Neural progenitor cell (in vitro differentiated cells): ENCODE measurements at regions not wholly inside any gene's neighbourhood (a gene's known extent, or its start where the extent isn't known, plus 50 kb on each side); places are given as distances from the start of the nearest gene placed in this dataset.

Experiments
- DNase-seq: peaks from one replicate; pipeline ENCODE4 v3.0.0-alpha.2; 2016; ENCODE audit warnings: low spot score
- H2AFZ ChIP-seq: fragments of 200-600 bp; sonication (generic); replicated peaks from 2 replicates; pipeline ENCODE4 v1.6.1; 2016; ENCODE audit warnings: antibody characterized with exemption
- H3F3A ChIP-seq: fragments of 200-600 bp; sonication (generic); 2 replicates; pipeline ENCODE4 v1.6.1; 2016; ENCODE audit warnings: antibody characterized with exemption, low read depth
- H3K27ac ChIP-seq: fragments of 200-600 bp; sonication (generic); 2 replicates; pipeline ENCODE4 v1.5.1; 2016; ENCODE audit warnings: mild to moderate bottlenecking
- H3K27me3 ChIP-seq: fragments of 200-600 bp; sonication (generic); 2 replicates; pipeline ENCODE4 v1.6.1; 2016; ENCODE audit warnings: mild to moderate bottlenecking, moderate library complexity
- H3K36me3 ChIP-seq: fragments of 200-600 bp; sonication (generic); 2 replicates; pipeline ENCODE4 v1.5.1; 2016
- H3K4me1 ChIP-seq: fragments of 200-600 bp; sonication (generic); 2 replicates; pipeline ENCODE4 v1.6.1; 2016; ENCODE audit warnings: mixed run types
- H3K4me2 ChIP-seq: fragments of 200-600 bp; sonication (generic); 2 replicates; pipeline ENCODE4 v1.6.1; 2016
- H3K4me3 ChIP-seq: fragments of 200-600 bp; sonication (generic); 2 replicates; pipeline ENCODE4 v1.5.1; 2016
- H3K79me2 ChIP-seq: fragments of 200-600 bp; sonication (generic); 2 replicates; pipeline ENCODE4 v1.6.1; 2016; ENCODE audit warnings: low read depth
- H3K9ac ChIP-seq: fragments of 200-600 bp; sonication (generic); 2 replicates; pipeline ENCODE4 v1.6.1; 2016
- H3K9me3 ChIP-seq: fragments of 200-600 bp; sonication (generic); 2 replicates; pipeline ENCODE4 v1.5.1; 2016; ENCODE audit warnings: low read depth
- H4K20me1 ChIP-seq: fragments of 200-600 bp; sonication (generic); 2 replicates; pipeline ENCODE4 v1.6.1; 2016; ENCODE audit warnings: low read depth
- H3K27ac Mint-ChIP-seq: 3 replicates; pipeline ENCODE4 v1.8.0; 2021; ENCODE audit warnings: mixed read lengths
- H3K27me3 Mint-ChIP-seq: 2 replicates; pipeline ENCODE4 v1.8.0; 2022; ENCODE audit warnings: low read depth, mild to moderate bottlenecking, inconsistent platforms, moderate library complexity, mixed read lengths; ENCODE audit not compliant: insufficient read depth
- H3K36me3 Mint-ChIP-seq: 3 replicates; pipeline ENCODE4 v1.8.0; 2021; ENCODE audit warnings: mixed read lengths
- H3K4me1 Mint-ChIP-seq: 3 replicates; pipeline ENCODE4 v1.8.0; 2021; ENCODE audit warnings: mixed read lengths
- H3K4me3 Mint-ChIP-seq: 3 replicates; pipeline ENCODE4 v1.8.0; 2021; ENCODE audit warnings: mild to moderate bottlenecking, moderate library complexity, mixed read lengths
- H3K9me3 Mint-ChIP-seq: 3 replicates; pipeline ENCODE4 v1.8.0; 2020; ENCODE audit warnings: mixed read lengths
- EZH2 ChIP-seq: fragments of 200-600 bp; sonication (generic); IDR thresholded peaks from 2 replicates; pipeline ENCODE4 v1.6.1; 2017; ENCODE audit warnings: antibody characterized with exemption, mild to moderate bottlenecking, moderate library complexity
- EZH2phosphoT487 ChIP-seq: fragments of 200-600 bp; sonication (generic); IDR thresholded peaks from 2 replicates; pipeline ENCODE4 v1.6.1; 2017; ENCODE audit warnings: antibody characterized with exemption
- TF ChIP-seq, protein P1 (sequence below): fragments of 200-600 bp; sonication (generic); IDR thresholded peaks from 2 replicates; pipeline ENCODE4 v1.5.1; 2017; ENCODE audit warnings: antibody characterized with exemption, mild to moderate bottlenecking

GRCh38 chr20:55937283-55937682 lies 68.0 kb downstream of the CBLN4 start:
- H4K20me1 ChIP-seq: no peaks in the 10 kb centered on the region
- H3K4me3 Mint-ChIP-seq: no peak overlapping the region
- no peak overlapping the region for H2AFZ ChIP-seq
- no peaks in the 10 kb centered on the region for H3K36me3 ChIP-seq
- no peaks in the 10 kb centered on the region for H3K4me1 Mint-ChIP-seq
- H3K79me2 ChIP-seq: no peaks in the 10 kb centered on the region
- no peak overlapping the region for H3K4me3 ChIP-seq
- peaks cover 26% of the 10 kb centered on the region for H3K9me3 ChIP-seq
- H3K4me2 ChIP-seq: no peak overlapping the region
- H3K9ac ChIP-seq: no peak overlapping the region
- H3K4me1 ChIP-seq: no peaks in the 10 kb centered on the region
- no peak overlapping the region for H3K27ac Mint-ChIP-seq
- TF ChIP-seq, protein P1, sequence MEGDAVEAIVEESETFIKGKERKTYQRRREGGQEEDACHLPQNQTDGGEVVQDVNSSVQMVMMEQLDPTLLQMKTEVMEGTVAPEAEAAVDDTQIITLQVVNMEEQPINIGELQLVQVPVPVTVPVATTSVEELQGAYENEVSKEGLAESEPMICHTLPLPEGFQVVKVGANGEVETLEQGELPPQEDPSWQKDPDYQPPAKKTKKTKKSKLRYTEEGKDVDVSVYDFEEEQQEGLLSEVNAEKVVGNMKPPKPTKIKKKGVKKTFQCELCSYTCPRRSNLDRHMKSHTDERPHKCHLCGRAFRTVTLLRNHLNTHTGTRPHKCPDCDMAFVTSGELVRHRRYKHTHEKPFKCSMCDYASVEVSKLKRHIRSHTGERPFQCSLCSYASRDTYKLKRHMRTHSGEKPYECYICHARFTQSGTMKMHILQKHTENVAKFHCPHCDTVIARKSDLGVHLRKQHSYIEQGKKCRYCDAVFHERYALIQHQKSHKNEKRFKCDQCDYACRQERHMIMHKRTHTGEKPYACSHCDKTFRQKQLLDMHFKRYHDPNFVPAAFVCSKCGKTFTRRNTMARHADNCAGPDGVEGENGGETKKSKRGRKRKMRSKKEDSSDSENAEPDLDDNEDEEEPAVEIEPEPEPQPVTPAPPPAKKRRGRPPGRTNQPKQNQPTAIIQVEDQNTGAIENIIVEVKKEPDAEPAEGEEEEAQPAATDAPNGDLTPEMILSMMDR: no peak
- no peak for TF ChIP-seq EZH2
- TF ChIP-seq EZH2phosphoT487: no peak
- no peak for DNase-seq
- H3K27ac ChIP-seq: no peak overlapping the region
- no peaks in the 10 kb centered on the region for H3F3A ChIP-seq
- H3K36me3 Mint-ChIP-seq: no peaks in the 10 kb centered on the region
- peaks cover 3% of the 10 kb centered on the region for H3K27me3 Mint-ChIP-seq
- H3K9me3 Mint-ChIP-seq: peaks cover 8% of the 10 kb centered on the region
- no peaks in the 10 kb centered on the region for H3K27me3 ChIP-seq

DNA sequence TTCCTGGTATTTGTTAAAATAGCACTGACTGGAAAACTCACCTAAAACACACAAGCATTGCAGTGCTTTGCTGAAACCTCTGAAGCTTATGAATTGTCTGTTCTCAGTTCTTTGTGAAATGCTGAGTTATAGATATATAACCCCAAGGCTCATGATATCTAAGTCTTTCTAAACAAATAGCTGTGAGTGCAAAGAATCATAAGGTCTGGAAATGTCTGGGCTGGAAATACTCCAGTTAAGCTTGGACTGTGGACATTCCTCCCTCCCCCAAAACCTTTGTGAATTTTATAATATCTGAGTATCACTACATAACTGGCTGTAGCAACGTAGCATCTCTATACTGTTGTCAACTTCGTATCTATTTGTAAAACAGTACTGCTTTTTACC lies 69.1 kb downstream of the CBLN4 start:
- Histone ChIP-seq H2AFZ (no peak overlapping the region), H3K9me3 (peaks cover 21% of the 10 kb centered on the region)
- H3K4me1 Mint-ChIP-seq: no peaks in the 10 kb centered on the region

GRCh38 chr20:55935448-55936208 lies 69.7 kb downstream of the CBLN4 start:
- H3K36me3 Mint-ChIP-seq: no peaks in the 10 kb centered on the region
- Histone ChIP-seq H3K4me3 (no peak overlapping the region), H3K4me1 (no peaks in the 10 kb centered on the region), H2AFZ (no peak overlapping the region), H3K9me3 (peaks cover 21% of the 10 kb centered on the region), H3K27ac (no peak overlapping the region), H3K4me2 (no peak overlapping the region), H3K79me2 (no peaks in the 10 kb centered on the region), H3F3A (no peaks in the 10 kb centered on the region), H4K20me1 (no peaks in the 10 kb centered on the region), H3K9ac (no peak overlapping the region), H3K36me3 (no peaks in the 10 kb centered on the region), H3K27me3 (no peaks in the 10 kb centered on the region)
- H3K27ac Mint-ChIP-seq: no peak overlapping the region
- H3K9me3 Mint-ChIP-seq: peaks cover 8% of the 10 kb centered on the region
- peaks cover 3% of the 10 kb centered on the region for H3K27me3 Mint-ChIP-seq
- TF ChIP-seq EZH2 (no peak), EZH2phosphoT487 (no peak)
- TF ChIP-seq, protein P1: no peak
- DNase-seq: no peak
- no peak overlapping the region for H3K4me3 Mint-ChIP-seq
- H3K4me1 Mint-ChIP-seq: no peaks in the 10 kb centered on the region

More for the DNA sequence above, 69.1 kb downstream of the CBLN4 start:
- no peaks in the 10 kb centered on the region for H3K4me1 ChIP-seq
- H3K27ac Mint-ChIP-seq: no peak overlapping the region
- no peaks in the 10 kb centered on the region for H3F3A ChIP-seq
- H3K27me3 Mint-ChIP-seq: peaks cover 3% of the 10 kb centered on the region
- H3K36me3 ChIP-seq: no peaks in the 10 kb centered on the region
- H3K27ac ChIP-seq: no peak overlapping the region
- H3K9ac ChIP-seq: no peak overlapping the region
- no peaks in the 10 kb centered on the region for H3K79me2 ChIP-seq
- no peaks in the 10 kb centered on the region for H3K36me3 Mint-ChIP-seq
- TF ChIP-seq EZH2phosphoT487 (no peak), EZH2 (no peak)
- TF ChIP-seq, protein P1: no peak
- no peak overlapping the region for H3K4me2 ChIP-seq
- H3K27me3 ChIP-seq: no peaks in the 10 kb centered on the region
- H4K20me1 ChIP-seq: no peaks in the 10 kb centered on the region
- H3K9me3 Mint-ChIP-seq: peaks cover 8% of the 10 kb centered on the region
- H3K4me3 Mint-ChIP-seq: no peak overlapping the region
- DNase-seq: no peak
- H3K4me3 ChIP-seq: no peak overlapping the region
